ENCODE measurements at regions not wholly inside any gene's neighbourhood (a gene's known extent, or its start where the extent isn't known, plus 50 kb on each side); places are given as distances from the start of the nearest gene placed in this dataset.

DNA sequence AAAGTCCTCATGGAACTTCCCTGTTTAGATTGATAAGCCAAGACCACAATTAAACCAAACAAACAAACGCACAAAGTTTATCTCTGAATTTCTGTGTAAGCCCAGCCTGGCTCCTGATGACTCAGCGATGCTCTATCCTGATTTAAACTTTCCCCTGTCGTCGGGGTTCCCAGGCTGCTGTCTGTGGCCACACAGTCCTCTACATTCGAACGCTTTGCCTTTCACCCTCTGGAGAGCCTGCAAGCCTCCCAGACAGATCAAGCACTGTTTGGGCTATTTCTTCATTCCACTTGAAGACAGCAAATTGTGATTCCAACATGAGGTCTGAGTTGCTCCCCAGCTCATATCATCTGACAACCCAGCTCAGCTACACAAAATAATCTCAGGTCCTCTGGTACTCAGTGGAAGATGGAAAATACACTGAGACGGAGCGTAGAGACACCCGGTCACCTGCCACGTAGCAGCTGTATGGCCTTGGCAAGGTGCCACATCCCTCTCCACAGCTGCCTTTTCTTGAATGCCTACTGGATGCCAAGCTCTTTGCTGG is 51.2 kb downstream of the CYRIA start:
- no peaks in the 10 kb centered on the region for H3K27me3 ChIP-seq (ENCODE audit: control insufficient read depth in 4 of 4, insufficient read depth in 4 of 4, low read length in 3 of 4)
- H3K9ac ChIP-seq (ENCODE audit: low read depth in 1 of 2, low read length in 2 of 2) = no peak overlapping the region
- no peaks in the 10 kb centered on the region for H3K36me3 ChIP-seq (ENCODE audit: control insufficient read depth in 4 of 4, insufficient read depth in 3 of 4, low read depth in 1 of 4, low read length in 3 of 4)
- DNase-seq (ENCODE audit: low spot score) = no peak
- peaks cover 6 to 9% (median 7%) of the 10 kb centered on the region in 4 donors for H3K4me1 ChIP-seq (ENCODE audit: control insufficient read depth in 4 of 4, insufficient read depth in 4 of 4, low read length in 3 of 4)
- no peak overlapping the region for H3K27ac ChIP-seq (ENCODE audit: low read depth in 1 of 2, low read length in 2 of 2)
- no peaks in the 10 kb centered on the region for H3K9me3 ChIP-seq (ENCODE audit: control insufficient read depth in 4 of 4, low read length in 3 of 4)
- TF ChIP-seq HNF4A (conservative IDR thresholded peaks at IDR 0.05) (peak in 1 of 2 donors; percentile 49), RXRA (IDR thresholded peaks at IDR 0.05) (peak in 1 of 2 donors; percentile 80), RAD21 (IDR thresholded peaks at IDR 0.05) (peak in 1 of 2 donors; percentile 4), REST (IDR thresholded peaks at IDR 0.05) (no peak), JUND (IDR thresholded peaks at IDR 0.05) (peak in 1 of 2 donors; percentile 72), YY1 (IDR thresholded peaks at IDR 0.05) (no peak), SP1 (IDR thresholded peaks at IDR 0.05) (peak; percentile 21), TAF1 (conservative IDR thresholded peaks at IDR 0.05) (no peak)
- H3K4me3 ChIP-seq (ENCODE audit: low read depth in 1 of 3, low read length in 3 of 3) = no peak overlapping the region
- WGBS = 43% methylated on average over 10 of the region's 10 CpGs

DNA sequence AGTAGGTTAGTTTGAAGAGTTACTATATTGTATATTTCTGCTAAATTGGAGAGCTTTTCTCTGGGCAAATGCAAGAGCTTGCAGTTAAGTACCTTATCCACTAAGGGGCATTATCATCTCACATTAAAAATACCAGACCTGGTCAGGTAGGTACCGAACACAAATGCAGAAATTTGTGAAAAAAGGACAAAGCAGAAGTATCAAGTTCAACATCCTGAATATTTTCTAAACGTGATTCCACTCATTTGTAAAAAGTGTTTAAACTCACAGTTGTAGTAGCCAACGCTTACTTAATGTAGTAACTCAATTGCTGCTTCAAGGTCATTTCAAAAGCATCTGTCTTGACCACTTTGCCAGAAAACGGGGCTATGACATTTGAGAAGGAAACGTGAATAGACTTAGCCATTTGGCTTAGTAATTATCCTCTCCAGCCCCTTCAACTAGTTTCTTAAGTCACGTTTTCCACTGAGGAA is 52.1 kb downstream of the CYRIA start:
- H3K9ac ChIP-seq (ENCODE audit: low read depth in 1 of 2, low read length in 2 of 2) = no peak overlapping the region
- TF ChIP-seq RAD21 (IDR thresholded peaks at IDR 0.05) (peak; percentile 91 to 93), YY1 (IDR thresholded peaks at IDR 0.05) (peak; percentile 3), ZBTB33 (IDR thresholded peaks at IDR 0.05) (no peak), GABPA (IDR thresholded peaks at IDR 0.05 in 1 of 2, conservative IDR thresholded peaks at IDR 0.05 in 1 of 2) (no peak)
- TF ChIP-seq, protein P1, sequence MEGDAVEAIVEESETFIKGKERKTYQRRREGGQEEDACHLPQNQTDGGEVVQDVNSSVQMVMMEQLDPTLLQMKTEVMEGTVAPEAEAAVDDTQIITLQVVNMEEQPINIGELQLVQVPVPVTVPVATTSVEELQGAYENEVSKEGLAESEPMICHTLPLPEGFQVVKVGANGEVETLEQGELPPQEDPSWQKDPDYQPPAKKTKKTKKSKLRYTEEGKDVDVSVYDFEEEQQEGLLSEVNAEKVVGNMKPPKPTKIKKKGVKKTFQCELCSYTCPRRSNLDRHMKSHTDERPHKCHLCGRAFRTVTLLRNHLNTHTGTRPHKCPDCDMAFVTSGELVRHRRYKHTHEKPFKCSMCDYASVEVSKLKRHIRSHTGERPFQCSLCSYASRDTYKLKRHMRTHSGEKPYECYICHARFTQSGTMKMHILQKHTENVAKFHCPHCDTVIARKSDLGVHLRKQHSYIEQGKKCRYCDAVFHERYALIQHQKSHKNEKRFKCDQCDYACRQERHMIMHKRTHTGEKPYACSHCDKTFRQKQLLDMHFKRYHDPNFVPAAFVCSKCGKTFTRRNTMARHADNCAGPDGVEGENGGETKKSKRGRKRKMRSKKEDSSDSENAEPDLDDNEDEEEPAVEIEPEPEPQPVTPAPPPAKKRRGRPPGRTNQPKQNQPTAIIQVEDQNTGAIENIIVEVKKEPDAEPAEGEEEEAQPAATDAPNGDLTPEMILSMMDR (IDR thresholded peaks at IDR 0.05; ENCODE audit: low read depth, low read length, missing input control) = peak; percentile 79
- H3K27me3 ChIP-seq (ENCODE audit: control insufficient read depth in 4 of 4, insufficient read depth in 4 of 4, low read length in 3 of 4) = no peaks in the 10 kb centered on the region
- H3K36me3 ChIP-seq (ENCODE audit: control insufficient read depth in 4 of 4, insufficient read depth in 3 of 4, low read depth in 1 of 4, low read length in 3 of 4) = no peaks in the 10 kb centered on the region
- no peaks in the 10 kb centered on the region for H3K9me3 ChIP-seq (ENCODE audit: control insufficient read depth in 4 of 4, low read length in 3 of 4)
- 39% methylated on average over 6 of the region's 6 CpGs for WGBS
- no peak overlapping the region for H3K4me3 ChIP-seq (ENCODE audit: low read depth in 1 of 3, low read length in 3 of 3)
- no peak for DNase-seq (ENCODE audit: low spot score)
- H3K4me1 ChIP-seq (ENCODE audit: control insufficient read depth in 4 of 4, insufficient read depth in 4 of 4, low read length in 3 of 4) = peaks cover 6 to 13% (median 11%) of the 10 kb centered on the region in 4 donors
- H3K27ac ChIP-seq (ENCODE audit: low read depth in 1 of 2, low read length in 2 of 2) = no peak overlapping the region
